Fibroblast of skin of back (primary cell): ENCODE measurements at regions not wholly inside any gene's neighbourhood (a gene's known extent, or its start where the extent isn't known, plus 50 kb on each side); places are given as distances from the start of the nearest gene placed in this dataset.

Experiments used
- DNase-seq: peaks from one replicate; pipeline ENCODE4 v3.0.0-alpha.2; 2013

GRCh38 chr15:39461536-39462130 is 119.2 kb upstream of the THBS1 start:
- no peak for DNase-seq

- peak; percentile 90 for DNase-seq
Measured at GRCh38 chr15:39462691-39463090, 118.2 kb upstream of the THBS1 start.

- no peak for DNase-seq
Measured at GRCh38 chr15:39465843-39466749, 114.8 kb upstream of the THBS1 start.

GRCh38 chr15:39466750-39467105 is 114.2 kb upstream of the THBS1 start:
- DNase-seq: no peak

GRCh38 chr15:39468331-39468730 is 112.5 kb upstream of the THBS1 start:
- no peak for DNase-seq

- peak; percentile 44 for DNase-seq
Measured at GRCh38 chr15:39468828-39469227, 112.1 kb upstream of the THBS1 start.

GRCh38 chr15:39471785-39472574 is 108.9 kb upstream of the THBS1 start:
- no peak for DNase-seq

GRCh38 chr15:39472621-39473297 is 108.1 kb upstream of the THBS1 start:
- peak; percentile 72 for DNase-seq

GRCh38 chr15:39473298-39473947 is 107.5 kb upstream of the THBS1 start:
- DNase-seq: no peak

GRCh38 chr15:39474657-39475056 is 106.2 kb upstream of the THBS1 start:
- DNase-seq: peak; percentile 63

GRCh38 chr15:39478996-39479395 is 101.9 kb upstream of the THBS1 start:
- DNase-seq: no peak

GRCh38 chr15:39479911-39480310 is 101.0 kb upstream of the THBS1 start:
- peak; percentile 31 for DNase-seq

- no peak for DNase-seq
Measured at GRCh38 chr15:39482459-39482858, 98.4 kb upstream of the THBS1 start.

GRCh38 chr15:39486621-39487457 is 94.0 kb upstream of the THBS1 start:
- peak; percentile 25 for DNase-seq

- no peak for DNase-seq
Measured at GRCh38 chr15:39487458-39487735, 93.5 kb upstream of the THBS1 start.

GRCh38 chr15:39488516-39488915 is 92.4 kb upstream of the THBS1 start:
- DNase-seq: no peak

- no peak for DNase-seq
Measured at GRCh38 chr15:39488961-39489360, 91.9 kb upstream of the THBS1 start.

GRCh38 chr15:39491115-39491885 is 89.6 kb upstream of the THBS1 start:
- no peak for DNase-seq

- DNase-seq: no peak
Measured at GRCh38 chr15:39491886-39492490, 88.9 kb upstream of the THBS1 start.

GRCh38 chr15:39493424-39494067 is 87.3 kb upstream of the THBS1 start:
- no peak for DNase-seq
